PFSK-1 (cell line): ENCODE measurements at regions not wholly inside any gene's neighbourhood (a gene's known extent, or its start where the extent isn't known, plus 50 kb on each side); places are given as distances from the start of the nearest gene placed in this dataset.

Source experiments
- FOXP2 ChIP-seq: optimal IDR thresholded peaks from 2 replicates; pipeline ENCODE3; 2011; ENCODE audit warnings: borderline replicate concordance, control low read depth, inconsistent platforms; ENCODE audit not compliant: insufficient read depth; ENCODE audit errors: extremely low read length, extremely low read depth
- POLR2AphosphoS5 ChIP-seq: IDR thresholded peaks from 2 replicates; pipeline ENCODE4 v1.6.1; 2012; ENCODE audit warnings: low read depth, mild to moderate bottlenecking, control low read depth, low read length, moderate library complexity
- REST ChIP-seq, 2 experiments: IDR thresholded peaks; 2 replicates each; pipeline versions ENCODE4 v1.6.1 to v1.8.0; 2011 to 2012; ENCODE audit warnings: low read depth in 2 of 2, low read length in 2 of 2, control low read depth in 1 of 2, inconsistent platforms in 1 of 2, mild to moderate bottlenecking in 1 of 2, moderate library complexity in 1 of 2; ENCODE audit not compliant: insufficient read depth in 1 of 2
- SIN3A ChIP-seq: IDR thresholded peaks from 2 replicates; pipeline ENCODE4 v1.6.1; 2012; ENCODE audit warnings: mild to moderate bottlenecking, low read length, moderate library complexity, borderline replicate concordance; ENCODE audit not compliant: insufficient read depth
- TAF1 ChIP-seq: IDR thresholded peaks from 2 replicates; pipeline ENCODE4 v1.6.1; 2012; ENCODE audit warnings: low read length, control low read depth, borderline replicate concordance; ENCODE audit not compliant: insufficient read depth

GRCh38 chr18:27278131-27278530, 93.0 kb upstream of the CHST9 start:
- TF ChIP-seq SIN3A (no peak), POLR2AphosphoS5 (no peak), TAF1 (no peak), FOXP2 (no peak), REST (IDR thresholded peaks at IDR 0.05; ENCODE audit: insufficient read depth in 1 of 2, low read depth in 2 of 2, low read length in 2 of 2) (no peak)

GRCh38 chr18:27277554-27277953, 92.4 kb upstream of the CHST9 start:
- no peak for TF ChIP-seq TAF1
- TF ChIP-seq REST (IDR thresholded peaks at IDR 0.05; ENCODE audit: insufficient read depth in 1 of 2, low read depth in 2 of 2, low read length in 2 of 2): no peak
- TF ChIP-seq POLR2AphosphoS5: no peak
- TF ChIP-seq FOXP2: no peak
- TF ChIP-seq SIN3A: no peak

- no peak for TF ChIP-seq POLR2AphosphoS5
- TF ChIP-seq FOXP2: no peak
- no peak for TF ChIP-seq REST (IDR thresholded peaks at IDR 0.05; ENCODE audit: insufficient read depth in 1 of 2, low read depth in 2 of 2, low read length in 2 of 2)
- no peak for TF ChIP-seq TAF1
- no peak for TF ChIP-seq SIN3A
Measured at GRCh38 chr18:27276886-27277285, 91.8 kb upstream of the CHST9 start.

GRCh38 chr18:27276479-27276878, 91.4 kb upstream of the CHST9 start:
- TF ChIP-seq SIN3A (no peak), POLR2AphosphoS5 (no peak), FOXP2 (no peak), REST (IDR thresholded peaks at IDR 0.05; ENCODE audit: insufficient read depth in 1 of 2, low read depth in 2 of 2, low read length in 2 of 2) (no peak), TAF1 (no peak)

- TF ChIP-seq POLR2AphosphoS5 (no peak), FOXP2 (no peak), REST (IDR thresholded peaks at IDR 0.05; ENCODE audit: insufficient read depth in 1 of 2, low read depth in 2 of 2, low read length in 2 of 2) (no peak)
Measured at GRCh38 chr18:27274901-27275300, 89.8 kb upstream of the CHST9 start.
